ENCODE measurements at regions not wholly inside any gene's neighbourhood (a gene's known extent, or its start where the extent isn't known, plus 50 kb on each side); places are given as distances from the start of the nearest gene placed in this dataset.

- no peak for DNase-seq (ENCODE audit: low spot score)
- TF ChIP-seq CTCF (IDR thresholded peaks at IDR 0.05; ENCODE audit: extremely low read depth, insufficient read depth, missing control alignments) = no peak
- in situ Hi-C loops (cut with MboI; ENCODE audit: low pct_unique_long_range_greater_than_20kb, low sequenced_read_pairs, unreplicated experiment) = no loop called here
Measured at GRCh38 chr7:89943525-89944050, 210.7 kb upstream of the STEAP1 start.

- TF ChIP-seq CTCF (IDR thresholded peaks at IDR 0.05; ENCODE audit: extremely low read depth, insufficient read depth, missing control alignments) = no peak
- DNase-seq (ENCODE audit: low spot score) = no peak
- in situ Hi-C loops (cut with MboI; ENCODE audit: low pct_unique_long_range_greater_than_20kb, low sequenced_read_pairs, unreplicated experiment) = no loop called here
Measured at GRCh38 chr7:89958525-89959068, 195.7 kb upstream of the STEAP1 start.

GRCh38 chr7:89966067-89966664 is 188.1 kb upstream of the STEAP1 start:
- in situ Hi-C loops (cut with MboI; ENCODE audit: low pct_unique_long_range_greater_than_20kb, low sequenced_read_pairs, unreplicated experiment) = no loop called here
- TF ChIP-seq CTCF (IDR thresholded peaks at IDR 0.05; ENCODE audit: extremely low read depth, insufficient read depth, missing control alignments) = no peak
- DNase-seq (ENCODE audit: low spot score) = no peak

GRCh38 chr7:89975577-89975976 is 178.7 kb upstream of the STEAP1 start:
- DNase-seq (ENCODE audit: low spot score) = no peak
- in situ Hi-C loops (cut with MboI; ENCODE audit: low pct_unique_long_range_greater_than_20kb, low sequenced_read_pairs, unreplicated experiment) = no loop called here
- no peak for TF ChIP-seq CTCF (IDR thresholded peaks at IDR 0.05; ENCODE audit: extremely low read depth, insufficient read depth, missing control alignments)

- no peak for TF ChIP-seq CTCF (IDR thresholded peaks at IDR 0.05; ENCODE audit: extremely low read depth, insufficient read depth, missing control alignments)
- DNase-seq (ENCODE audit: low spot score) = no peak
- in situ Hi-C loops (cut with MboI; ENCODE audit: low pct_unique_long_range_greater_than_20kb, low sequenced_read_pairs, unreplicated experiment) = no loop called here
Measured at GRCh38 chr7:89987665-89988064, 166.6 kb upstream of the STEAP1 start.

- no peak for TF ChIP-seq CTCF (IDR thresholded peaks at IDR 0.05; ENCODE audit: extremely low read depth, insufficient read depth, missing control alignments)
- no peak for DNase-seq (ENCODE audit: low spot score)
- in situ Hi-C loops (cut with MboI; ENCODE audit: low pct_unique_long_range_greater_than_20kb, low sequenced_read_pairs, unreplicated experiment) = no loop called here
Measured at GRCh38 chr7:89988074-89988473, 166.2 kb upstream of the STEAP1 start.
